ENCODE measurements at regions not wholly inside any gene's neighbourhood (a gene's known extent, or its start where the extent isn't known, plus 50 kb on each side); places are given as distances from the start of the nearest gene placed in this dataset.

DNA sequence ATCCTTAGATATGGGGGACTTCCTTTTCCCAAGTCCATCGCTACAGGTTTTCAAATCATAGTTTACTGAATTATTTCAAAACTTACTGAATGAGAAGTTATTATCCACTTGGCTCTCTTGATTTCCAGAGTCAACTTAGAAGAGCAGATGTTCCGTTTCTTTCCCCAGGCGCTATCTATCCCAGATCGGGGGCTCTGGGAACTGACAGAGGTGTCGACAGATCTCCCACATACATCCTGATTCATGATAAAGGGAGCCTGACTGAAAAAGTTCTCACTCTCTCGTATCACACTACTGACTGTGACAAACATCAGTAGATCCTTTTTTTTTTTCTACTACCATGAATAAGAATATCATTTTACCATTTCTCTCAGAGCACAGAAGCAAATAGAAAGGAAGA, 654.8 kb downstream of the RNF144B start:
- no peak for DNase-seq

DNA sequence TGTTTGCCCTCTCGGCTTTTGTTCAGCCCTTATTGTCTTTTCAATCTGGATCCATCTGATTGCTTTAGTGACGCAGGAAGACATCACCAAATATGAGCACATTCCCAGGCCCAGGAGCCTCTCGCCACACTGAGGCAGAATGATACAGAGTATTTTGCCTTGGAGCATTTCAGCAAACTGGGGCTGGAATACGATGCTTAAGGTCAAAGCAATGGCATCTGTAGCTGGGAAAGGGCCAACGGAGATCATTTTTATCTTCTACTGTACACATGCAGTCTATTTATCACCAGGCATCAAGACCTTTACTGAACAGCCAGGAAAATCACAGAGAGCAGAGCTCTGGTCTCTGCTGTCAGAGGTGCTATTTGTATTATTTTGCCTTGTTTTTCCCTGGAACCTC, 655.3 kb downstream of the RNF144B start:
- DNase-seq: no peak

DNA sequence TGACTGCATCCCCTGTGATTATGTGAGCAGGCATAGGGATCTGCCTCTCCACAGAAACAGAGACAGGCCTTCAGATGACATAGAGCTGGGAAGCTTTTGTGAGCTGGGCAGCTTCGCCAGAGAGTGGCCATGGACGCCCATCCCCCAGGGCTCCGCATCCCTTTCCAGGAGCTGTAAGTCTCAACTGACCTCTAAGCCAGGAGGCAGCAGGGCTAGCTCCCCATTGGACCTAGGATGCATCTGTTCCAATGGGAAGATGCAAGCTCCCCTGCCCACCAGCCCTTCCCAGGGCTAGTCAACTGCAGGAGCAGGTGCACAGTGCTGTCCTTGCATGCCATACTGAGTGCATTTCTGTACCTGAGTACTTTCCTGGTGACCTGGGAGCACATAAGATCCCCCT, 663.6 kb downstream of the RNF144B start:
- no peak for DNase-seq

DNA sequence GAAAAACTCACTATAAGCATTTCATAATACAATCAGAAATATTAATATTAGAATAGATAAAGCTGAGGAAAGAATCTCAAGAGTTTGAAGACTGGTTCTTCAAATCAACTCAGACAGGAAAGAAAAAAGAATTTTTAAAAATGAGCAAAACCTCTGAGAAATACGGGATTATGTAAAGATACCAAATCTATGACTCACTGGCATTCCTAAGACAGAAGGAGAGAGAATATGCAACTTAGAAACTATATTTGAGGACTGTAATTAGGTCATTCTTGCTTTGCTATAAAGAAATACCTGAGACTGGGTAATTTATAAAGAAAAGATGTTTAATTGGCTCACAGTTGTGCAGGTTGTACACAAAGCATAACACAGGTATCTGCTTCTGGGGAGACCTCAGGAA, 665.1 kb downstream of the RNF144B start:
- DNase-seq: no peak

DNA sequence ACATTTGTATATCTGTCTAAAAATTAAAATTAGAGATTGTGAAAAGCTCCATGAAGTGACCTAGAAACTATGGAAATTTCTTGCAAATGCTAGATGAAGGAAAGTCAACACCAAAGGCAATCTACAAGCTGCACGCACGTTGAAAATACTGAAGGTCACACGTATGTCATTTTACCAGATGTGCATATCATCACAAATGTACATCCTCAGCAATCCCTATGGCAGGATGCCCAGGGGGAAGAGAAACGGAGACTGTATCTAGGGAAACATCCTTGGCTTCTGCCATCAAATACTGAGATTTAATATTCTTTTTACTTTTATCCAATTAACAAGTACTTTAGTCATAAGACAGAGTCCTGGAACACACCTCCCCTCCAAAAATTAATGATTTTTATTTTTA, 672.0 kb downstream of the RNF144B start:
- no peak for DNase-seq

DNA sequence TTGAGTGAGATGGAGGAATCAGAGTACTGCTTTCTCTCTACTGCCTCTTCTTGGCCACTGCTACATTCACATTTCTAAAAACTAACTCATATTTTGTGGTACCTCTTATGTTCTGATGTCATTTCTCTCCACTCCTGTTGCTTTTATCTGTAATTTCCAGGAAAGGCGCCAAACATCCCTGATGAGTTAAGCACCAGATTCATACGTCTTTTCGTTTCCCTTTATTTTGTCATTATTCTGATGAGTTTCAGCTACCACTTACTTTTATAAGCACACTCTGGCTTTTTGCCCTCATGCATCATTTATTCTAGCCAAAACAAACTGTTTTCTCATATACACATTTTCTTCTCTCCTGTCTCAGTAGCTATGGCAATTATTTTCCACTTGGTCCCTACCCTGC, 680.0 kb downstream of the RNF144B start:
- DNase-seq: no peak

DNA sequence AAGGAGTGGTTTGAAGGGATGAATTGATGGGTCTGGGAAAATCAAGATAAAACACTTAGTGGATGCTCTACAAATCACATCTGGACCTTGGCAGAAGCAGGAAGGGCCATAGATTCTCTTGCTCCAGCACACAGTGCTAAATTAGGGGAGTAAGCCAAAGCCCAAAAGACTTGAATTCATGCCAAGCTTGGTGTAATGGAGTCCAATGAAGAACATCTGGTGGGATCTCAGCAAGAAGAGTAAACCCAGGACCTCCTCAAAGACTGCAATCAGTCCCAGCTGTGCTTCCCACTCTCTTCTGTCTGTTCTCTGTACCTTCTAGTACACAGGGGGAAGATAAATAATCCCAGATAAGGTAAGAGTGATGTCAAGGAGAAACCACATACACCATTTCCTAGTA, 683.4 kb downstream of the RNF144B start:
- DNase-seq: no peak

DNA sequence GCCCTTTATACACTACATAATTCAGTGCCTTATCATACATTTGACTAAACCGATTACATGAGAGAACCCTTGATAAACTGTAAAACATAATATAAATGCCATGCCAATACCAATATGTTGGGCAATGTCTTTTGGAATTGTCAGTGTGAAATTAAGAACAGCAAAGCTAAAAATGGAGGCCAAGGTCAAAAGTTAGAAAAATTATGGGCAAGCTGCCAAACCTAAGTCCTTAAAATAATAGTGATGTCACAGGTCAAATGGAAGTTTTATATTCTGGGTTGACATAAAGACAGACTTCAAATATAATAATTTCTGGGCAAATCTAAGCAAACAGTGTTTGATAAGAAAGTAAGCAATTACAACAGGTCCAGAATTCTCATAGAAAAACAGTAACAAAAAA, 696.7 kb downstream of the RNF144B start:
- DNase-seq: no peak

DNA sequence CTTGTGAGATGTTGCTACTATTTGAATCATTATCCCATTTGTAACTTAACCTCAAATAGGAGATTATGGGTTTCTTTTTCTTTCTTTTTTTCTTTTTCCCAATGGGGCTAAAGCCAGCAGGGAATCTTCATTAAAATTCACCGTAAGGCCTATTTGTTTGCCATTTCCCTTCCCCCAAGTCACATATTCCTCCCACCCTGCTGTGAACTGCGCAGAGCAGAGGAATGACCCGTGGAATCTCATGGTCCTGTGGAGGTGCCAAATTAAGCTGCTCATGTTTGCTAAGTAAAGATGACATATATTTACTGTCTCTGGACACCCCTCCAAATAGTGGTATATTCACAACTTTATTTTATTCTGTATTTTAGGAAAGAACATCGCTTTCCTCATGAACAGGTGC, 699.3 kb downstream of the RNF144B start:
- DNase-seq: no peak

DNA sequence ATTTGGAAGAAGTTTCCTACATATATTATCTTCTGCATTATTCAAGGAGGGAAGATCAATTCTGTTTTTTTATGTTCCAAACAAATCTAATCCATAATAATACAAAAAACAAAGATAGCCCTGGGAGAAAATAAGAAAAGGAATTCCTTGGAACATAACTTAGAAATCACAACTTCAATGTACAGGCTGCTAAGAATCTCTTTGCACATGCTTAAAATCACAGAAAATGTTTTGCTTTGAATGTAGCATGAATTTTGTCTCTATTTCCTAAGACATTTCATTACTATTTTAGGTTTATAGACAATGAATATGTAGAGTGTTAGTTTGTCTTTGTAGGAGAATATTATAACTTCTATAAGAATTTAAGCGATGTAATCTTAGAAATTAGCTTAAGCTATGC, 700.1 kb downstream of the RNF144B start:
- DNase-seq: no peak

DNA sequence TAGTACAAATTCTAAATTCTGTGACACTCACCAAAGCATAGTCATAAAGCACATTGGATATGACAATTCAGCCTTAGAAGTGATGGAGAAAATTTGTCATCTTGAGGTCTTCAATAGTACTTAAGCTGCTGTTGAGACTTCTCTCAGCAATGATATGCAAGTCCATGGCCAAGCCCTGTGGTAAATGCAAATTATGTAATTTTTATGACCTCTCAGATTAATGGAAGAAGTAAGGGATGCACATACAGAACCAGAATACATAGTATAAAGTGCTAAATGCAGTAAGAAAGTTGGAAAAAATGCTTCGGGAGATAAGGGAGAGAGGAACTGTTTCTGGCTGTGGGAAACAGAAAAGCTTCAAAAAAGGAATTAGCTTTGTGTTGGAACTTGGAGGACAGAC, 700.7 kb downstream of the RNF144B start:
- DNase-seq: no peak

DNA sequence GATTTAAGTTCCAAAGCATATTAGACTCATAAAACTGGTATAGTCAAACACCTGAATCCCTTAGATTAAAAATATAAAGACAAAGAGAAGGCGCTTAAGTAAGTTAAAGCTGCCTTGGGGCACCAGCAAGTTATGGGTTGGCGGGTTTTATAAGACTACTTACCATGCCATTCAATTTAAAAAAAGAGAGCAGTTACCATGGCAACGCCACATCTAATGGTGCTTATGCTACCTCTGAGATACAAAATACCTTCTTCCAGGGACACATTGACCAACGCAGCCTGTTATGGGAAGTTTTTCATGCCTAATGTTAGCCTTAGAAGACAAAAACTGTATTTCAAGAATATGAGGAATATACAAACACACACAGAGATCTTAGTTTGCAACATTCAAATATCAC, 713.6 kb downstream of the RNF144B start:
- DNase-seq: no peak

DNA sequence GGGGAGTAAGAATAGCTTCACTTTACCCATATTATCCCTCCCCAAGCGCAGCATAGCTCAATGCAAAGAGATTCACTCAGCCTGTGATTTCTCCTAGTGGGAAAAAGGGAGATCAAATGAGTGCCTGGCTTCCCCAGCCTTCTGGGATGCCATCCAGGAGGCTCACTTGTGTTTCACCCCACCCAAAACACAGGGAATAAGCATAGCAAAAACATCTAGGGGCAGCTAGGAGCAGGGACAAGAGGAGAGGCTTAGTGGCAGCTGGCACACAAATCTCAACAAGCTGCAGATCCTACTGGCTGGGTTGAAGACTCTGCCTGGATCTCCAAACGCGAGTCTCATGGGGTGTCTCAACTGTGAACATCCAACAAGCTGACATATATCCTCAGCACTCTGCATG, 715.8 kb downstream of the RNF144B start:
- no peak for DNase-seq

DNA sequence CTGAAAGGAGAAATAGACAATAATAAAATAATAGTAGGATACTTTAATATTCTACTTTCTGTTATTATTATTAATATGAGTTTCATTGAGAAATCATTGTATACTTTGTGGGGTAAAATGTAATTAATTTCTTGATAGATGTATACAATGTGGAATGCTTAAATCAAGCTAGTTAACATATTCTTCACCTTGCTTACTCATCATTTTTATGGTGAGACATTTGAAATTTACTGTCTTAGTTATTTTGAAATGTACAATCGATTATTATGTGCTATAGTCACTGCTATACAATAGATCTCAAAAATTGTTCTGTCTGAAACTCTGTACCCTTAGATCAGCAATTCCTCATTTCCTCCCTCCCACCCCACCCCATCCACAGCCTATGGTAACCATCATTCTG, 720.3 kb downstream of the RNF144B start:
- no peak for DNase-seq

DNA sequence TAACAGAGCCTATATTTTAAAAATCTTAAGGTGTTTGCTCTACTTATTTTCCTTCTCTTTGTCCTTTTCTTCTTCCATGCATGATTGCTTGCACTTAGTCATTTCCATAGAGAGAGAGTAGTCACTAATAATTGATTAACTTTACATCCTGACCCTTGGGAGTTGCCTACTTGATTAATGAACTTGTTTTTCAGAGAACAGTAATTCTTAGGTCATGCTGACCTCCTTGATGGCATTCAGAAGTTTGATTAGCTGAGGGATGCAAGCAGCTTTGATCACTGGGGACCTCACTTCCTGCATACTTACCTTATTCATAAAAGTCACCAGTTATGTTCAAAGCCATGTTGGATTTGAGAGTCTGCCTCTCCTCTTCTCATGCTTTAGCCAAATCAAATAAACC, 715.6 kb upstream of the ID4 start:
- no peak for DNase-seq

DNA sequence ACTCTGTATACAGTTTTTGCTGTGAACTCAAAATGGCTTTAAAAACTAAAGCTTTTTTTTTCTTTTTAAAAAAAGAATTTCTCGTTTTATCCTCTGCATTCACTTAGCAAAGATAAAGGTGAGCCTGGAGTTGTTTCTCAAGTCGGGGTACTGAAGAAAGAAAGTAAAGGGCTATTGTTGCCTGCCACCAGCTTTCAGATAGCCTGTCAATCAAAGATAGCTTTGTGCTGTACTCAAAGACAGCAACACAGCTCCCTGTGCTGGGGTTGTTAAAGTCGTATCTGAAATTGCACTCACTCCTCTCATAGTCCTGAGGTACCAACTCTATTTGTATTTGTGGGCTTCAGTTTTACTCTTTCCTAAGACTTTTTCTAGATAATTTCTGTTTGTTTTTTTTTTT, 710.1 kb upstream of the ID4 start:
- DNase-seq: no peak

DNA sequence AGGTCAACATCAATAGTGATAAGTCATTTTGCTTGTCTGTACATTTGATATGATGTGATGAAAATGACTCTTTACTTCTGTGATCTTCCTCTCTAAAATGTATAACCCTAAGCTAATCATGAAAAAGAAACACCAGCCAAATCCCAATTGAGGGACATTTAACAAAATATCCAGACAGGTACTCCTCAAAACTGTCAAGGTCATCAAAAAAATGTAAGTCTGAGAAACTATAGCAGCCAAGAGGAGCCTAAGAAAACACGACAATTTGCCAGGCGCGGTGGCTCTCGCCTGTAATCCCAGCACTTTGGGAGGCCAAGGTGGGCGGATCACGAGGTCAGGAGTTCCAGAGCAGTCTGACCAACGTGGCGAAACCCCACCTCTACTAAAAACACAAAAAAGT, 708.5 kb upstream of the ID4 start:
- DNase-seq: no peak

DNA sequence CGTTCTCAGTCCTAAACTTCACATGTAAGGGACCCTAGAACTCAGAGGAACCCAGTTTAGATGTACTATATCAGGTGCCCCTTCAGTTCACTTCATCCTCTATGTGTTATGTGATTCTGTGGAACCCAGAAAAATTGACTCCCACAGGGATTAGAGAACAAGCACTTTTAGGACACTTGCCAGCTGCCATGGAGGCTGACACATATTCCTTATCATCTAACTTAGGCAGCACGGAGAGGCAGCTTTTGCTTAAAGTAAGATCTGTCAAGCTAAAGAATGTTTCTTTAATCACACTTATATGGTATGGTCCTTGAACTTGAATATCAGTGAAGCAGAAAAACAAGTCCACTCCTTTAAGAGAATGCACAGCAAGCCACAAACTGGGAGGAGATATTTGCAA, 701.5 kb upstream of the ID4 start:
- DNase-seq: no peak

DNA sequence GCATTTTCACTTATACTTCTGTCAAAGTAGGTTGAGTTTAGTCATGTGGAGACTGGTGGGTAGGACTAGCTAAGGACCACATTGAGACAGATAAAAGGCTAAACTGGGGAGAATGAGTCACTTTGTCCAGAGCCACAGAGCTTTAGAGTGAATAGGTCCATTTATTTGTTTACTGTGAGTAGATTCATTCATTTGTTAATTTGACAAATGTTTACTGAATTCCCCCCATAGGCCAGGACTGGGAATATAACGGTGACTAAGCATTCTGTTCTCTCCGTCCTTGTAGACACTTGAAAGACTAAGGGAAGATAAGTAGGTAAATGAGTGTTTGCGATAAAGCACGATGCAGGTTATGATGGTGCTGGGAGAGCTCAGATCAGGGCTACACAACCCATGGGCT, 699.7 kb upstream of the ID4 start:
- no peak for DNase-seq

DNA sequence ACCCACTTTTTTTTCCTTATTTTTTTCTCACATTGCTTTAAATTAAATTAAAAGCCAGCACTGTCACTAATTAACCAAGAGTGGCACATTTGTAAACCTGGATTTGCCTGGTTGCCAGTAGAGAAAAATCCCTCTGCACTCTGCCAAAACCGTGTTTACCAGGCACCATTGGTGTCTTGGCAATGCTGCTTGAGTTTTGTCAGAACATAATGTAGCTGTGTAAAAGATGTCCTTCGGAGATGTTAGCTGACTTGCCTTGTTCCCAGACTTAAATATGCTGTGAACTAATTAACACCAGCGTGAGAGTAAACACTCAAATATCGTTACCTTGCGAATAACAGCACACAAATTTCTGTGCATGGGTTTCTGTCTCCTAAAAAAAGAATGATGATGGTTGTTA, 694.9 kb upstream of the ID4 start:
- DNase-seq: no peak

DNA sequence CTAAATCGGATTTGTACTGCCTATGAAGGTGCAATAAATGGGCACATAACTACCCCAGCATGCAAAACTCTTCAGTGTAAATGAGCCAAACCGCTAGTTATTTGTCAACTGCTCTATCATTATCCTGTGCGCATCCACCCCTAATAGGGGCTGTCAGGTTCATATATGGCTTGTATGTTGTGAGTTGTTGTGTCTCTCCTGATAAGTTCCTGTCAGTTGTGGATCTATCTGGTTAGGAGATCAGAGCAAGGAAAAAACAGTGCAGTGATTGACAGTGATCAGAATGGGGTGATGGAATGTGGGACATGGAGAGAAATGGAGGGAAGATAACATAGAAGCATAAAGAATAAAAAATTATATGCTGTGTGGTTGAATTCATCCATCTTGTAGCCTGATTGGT, 686.9 kb upstream of the ID4 start:
- DNase-seq: no peak

DNA sequence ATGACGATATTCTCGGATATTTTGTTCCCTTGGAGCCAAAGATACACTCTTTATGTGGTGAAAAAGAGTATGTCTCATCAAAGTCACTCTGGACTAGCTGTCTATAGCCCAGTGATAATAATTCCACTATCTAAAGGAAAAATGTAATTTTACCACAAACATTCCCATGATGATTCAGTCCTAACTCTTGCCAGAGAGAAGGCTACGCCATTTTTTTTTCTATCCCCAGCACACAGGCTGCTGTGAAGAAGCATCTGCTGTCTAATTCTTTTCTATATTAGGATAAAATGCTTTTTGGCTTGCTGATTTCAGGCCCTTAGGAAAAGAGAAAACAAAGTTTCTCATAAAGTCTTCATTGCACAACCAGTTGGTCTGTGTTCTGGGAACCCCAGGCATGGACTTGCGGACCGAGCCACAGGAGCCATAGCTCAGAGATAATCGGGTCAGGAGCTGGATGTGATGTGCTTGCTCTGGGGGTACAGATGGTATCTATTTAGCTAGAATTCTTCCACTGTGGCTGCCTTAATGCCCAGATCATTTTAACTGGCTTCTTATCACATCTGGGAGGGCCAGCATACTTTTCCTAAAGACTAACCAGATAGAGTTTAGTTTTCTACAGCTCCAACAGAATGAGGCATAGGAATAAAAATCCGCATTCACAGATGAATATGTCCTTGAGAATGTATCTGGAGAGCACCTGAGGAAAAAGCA, 683.7 kb upstream of the ID4 start:
- DNase-seq: no peak

DNA sequence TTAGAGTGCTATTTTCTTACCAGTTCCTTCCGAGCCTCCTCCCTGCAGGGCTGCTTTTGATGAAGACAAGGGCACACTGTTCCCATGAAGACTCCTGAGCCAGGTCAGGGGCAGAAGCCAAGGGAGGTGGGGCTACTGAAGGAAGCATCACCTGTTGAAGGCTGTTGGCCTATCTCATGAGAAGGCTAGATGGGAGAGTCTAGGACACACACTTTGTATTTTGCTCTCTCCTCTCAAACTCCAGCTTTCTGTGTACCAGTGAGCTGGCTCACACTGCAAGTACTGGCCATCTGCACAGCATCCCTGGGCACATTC, 683.2 kb upstream of the ID4 start:
- no peak for DNase-seq

DNA sequence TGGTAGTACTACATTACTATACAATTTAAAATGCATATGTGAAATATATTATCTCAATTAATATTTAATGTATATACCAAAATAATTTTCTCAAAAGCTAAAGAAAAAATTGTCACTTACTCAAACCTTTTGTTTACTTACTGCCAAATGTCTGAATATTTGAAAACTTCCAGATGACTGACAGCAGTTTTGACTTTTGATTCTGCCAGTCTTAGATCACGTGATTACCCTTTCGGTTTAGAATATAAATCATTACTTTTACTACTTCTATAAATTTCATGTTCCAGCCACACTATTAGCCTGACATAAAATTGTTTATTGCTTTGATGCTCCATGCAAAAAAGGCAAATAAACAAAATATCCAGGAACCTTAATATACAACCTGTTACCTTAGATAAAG, 680.7 kb upstream of the ID4 start:
- DNase-seq: no peak

DNA sequence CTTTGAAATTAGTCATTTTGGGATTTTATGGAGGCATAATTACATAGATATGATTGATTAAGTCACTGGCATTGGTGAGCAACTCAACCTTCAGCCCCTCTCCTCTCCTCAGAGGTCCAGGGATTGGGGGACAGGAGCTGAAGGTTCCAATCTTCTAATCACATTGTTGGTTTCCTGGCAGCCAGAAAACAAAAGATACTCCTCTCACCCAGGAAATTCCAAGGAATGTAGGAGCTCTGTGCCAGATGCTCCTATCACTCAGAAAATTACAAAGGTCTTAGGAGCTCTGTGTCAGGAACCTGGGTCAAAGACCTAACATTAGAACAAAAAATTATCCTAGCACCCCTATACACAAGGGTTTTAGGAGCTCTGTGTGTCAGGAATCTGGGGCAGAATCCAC, 679.7 kb upstream of the ID4 start:
- DNase-seq: no peak

DNA sequence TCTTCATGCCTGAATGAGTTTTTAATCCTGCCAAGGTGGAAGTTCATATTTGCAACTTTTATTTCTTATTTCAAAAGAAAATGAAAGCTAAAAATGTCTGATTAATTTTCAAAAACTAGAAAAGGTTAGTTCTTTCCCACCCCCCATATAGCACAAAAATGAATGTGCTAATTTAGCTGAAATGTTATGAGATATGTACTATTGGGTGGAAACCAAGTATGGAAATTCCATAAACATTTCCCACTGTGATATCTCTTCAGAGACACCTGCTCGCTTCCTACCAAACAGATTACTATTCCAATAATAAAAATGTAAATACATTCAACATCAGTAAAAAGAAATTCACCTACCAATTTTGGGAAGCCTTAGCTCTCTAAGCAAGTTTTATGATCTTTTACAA, 678.6 kb upstream of the ID4 start:
- DNase-seq: no peak
